ENCODE measurements at regions not wholly inside any gene's neighbourhood (a gene's known extent, or its start where the extent isn't known, plus 50 kb on each side); places are given as distances from the start of the nearest gene placed in this dataset.

GRCh38 chr1:208511242-208511860 is 267.2 kb upstream of the PLXNA2 start:
- 73 to 78% methylated on average over 6 of the region's 6 CpGs for WGBS, 2 donors
- TF ChIP-seq, protein P1, sequence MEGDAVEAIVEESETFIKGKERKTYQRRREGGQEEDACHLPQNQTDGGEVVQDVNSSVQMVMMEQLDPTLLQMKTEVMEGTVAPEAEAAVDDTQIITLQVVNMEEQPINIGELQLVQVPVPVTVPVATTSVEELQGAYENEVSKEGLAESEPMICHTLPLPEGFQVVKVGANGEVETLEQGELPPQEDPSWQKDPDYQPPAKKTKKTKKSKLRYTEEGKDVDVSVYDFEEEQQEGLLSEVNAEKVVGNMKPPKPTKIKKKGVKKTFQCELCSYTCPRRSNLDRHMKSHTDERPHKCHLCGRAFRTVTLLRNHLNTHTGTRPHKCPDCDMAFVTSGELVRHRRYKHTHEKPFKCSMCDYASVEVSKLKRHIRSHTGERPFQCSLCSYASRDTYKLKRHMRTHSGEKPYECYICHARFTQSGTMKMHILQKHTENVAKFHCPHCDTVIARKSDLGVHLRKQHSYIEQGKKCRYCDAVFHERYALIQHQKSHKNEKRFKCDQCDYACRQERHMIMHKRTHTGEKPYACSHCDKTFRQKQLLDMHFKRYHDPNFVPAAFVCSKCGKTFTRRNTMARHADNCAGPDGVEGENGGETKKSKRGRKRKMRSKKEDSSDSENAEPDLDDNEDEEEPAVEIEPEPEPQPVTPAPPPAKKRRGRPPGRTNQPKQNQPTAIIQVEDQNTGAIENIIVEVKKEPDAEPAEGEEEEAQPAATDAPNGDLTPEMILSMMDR (IDR thresholded peaks at IDR 0.05): no peak
- no peak for TF ChIP-seq POLR2AphosphoS5 (IDR thresholded peaks at IDR 0.05)
- TF ChIP-seq POLR2A (IDR thresholded peaks at IDR 0.05): no peak
- TF ChIP-seq EP300 (IDR thresholded peaks at IDR 0.05): no peak

GRCh38 chr1:208513799-208514198 is 269.6 kb upstream of the PLXNA2 start:
- intact Hi-C loops (cut with DNase I): no loop called here
- H3K4me1 ChIP-seq: no peaks in the 10 kb centered on the region
- H3K27ac ChIP-seq: no peak overlapping the region
- H3K4me3 ChIP-seq: no peak overlapping the region
- DNase-seq: no peak
- no peaks in the 10 kb centered on the region for H3K36me3 ChIP-seq
- 73 to 79% methylated on average over 2 of the region's 2 CpGs for WGBS, 2 donors
- TF ChIP-seq POLR2AphosphoS5 (IDR thresholded peaks at IDR 0.05): no peak
- TF ChIP-seq POLR2A (IDR thresholded peaks at IDR 0.05): no peak
- TF ChIP-seq EP300 (IDR thresholded peaks at IDR 0.05): no peak
- TF ChIP-seq, protein P1 (IDR thresholded peaks at IDR 0.05): no peak
- no peaks in the 10 kb centered on the region for H3K9me3 ChIP-seq
- H3K27me3 ChIP-seq: no peaks in the 10 kb centered on the region

More at GRCh38 chr1:208511242-208511860, 267.2 kb upstream of the PLXNA2 start:
- Histone ChIP-seq H3K9me3 (no peaks in the 10 kb centered on the region), H3K27me3 (no peaks in the 10 kb centered on the region), H3K4me3 (no peak overlapping the region), H3K36me3 (no peaks in the 10 kb centered on the region), H3K4me1 (no peaks in the 10 kb centered on the region), H3K27ac (no peak overlapping the region)
- intact Hi-C loops (cut with DNase I): no loop called here
- no peak for DNase-seq

DNA sequence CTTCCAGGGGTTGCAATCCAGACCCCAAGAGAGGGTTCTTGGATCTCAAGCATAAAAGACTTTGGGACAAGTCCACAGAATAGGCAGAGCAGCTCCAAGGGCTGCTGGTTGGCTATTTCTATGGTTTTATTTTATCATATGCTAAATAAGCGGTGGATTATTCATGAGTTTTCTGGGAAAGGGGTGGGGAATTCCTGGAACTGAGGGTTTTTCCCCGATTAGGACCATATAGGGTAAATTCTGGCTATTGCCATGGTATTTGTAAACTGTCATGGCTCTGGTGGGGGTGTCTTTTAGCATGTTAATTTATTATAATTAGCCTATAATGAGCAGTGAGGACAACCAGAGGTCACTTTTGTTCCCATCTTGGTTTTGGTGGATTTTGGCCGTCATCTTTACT is 270.9 kb upstream of the PLXNA2 start:
- Histone ChIP-seq H3K4me3 (no peak overlapping the region), H3K27me3 (no peaks in the 10 kb centered on the region), H3K27ac (no peak overlapping the region), H3K9me3 (no peaks in the 10 kb centered on the region), H3K4me1 (no peaks in the 10 kb centered on the region), H3K36me3 (no peaks in the 10 kb centered on the region)
- DNase-seq: no peak
- 89 to 91% methylated on average over 3 of the region's 3 CpGs for WGBS, 2 donors
- no peak for TF ChIP-seq EP300 (IDR thresholded peaks at IDR 0.05)
- intact Hi-C loops (cut with DNase I): no loop called here

DNA sequence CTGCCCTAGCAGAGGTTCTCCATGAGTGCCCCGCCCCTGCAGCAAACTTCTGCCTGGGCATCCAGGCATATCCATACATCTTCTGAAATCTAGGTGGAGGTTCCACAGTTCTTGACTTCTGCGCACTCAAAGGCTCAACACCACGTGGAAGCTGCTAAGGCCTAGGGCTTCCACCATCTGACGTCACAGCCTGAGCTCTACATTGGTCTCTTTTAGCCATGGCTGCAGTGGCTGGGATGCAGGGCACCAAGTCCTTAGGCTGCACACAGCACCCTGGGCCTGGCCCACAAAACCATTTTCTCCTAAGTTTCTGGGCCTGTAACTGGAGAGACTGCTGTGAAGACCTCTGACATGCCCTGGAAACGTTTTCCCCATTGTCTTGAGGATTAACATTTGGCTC is 272.6 kb upstream of the PLXNA2 start:
- H3K27ac ChIP-seq: no peak overlapping the region
- no peak for DNase-seq
- no peaks in the 10 kb centered on the region for H3K27me3 ChIP-seq
- intact Hi-C loops (cut with DNase I): no loop called here
- no peaks in the 10 kb centered on the region for H3K36me3 ChIP-seq
- H3K4me1 ChIP-seq: no peaks in the 10 kb centered on the region
- no peak overlapping the region for H3K4me3 ChIP-seq
- no peaks in the 10 kb centered on the region for H3K9me3 ChIP-seq
- TF ChIP-seq, protein P1 (IDR thresholded peaks at IDR 0.05): no peak
- TF ChIP-seq EP300 (IDR thresholded peaks at IDR 0.05) (no peak), POLR2A (IDR thresholded peaks at IDR 0.05) (no peak), POLR2AphosphoS5 (IDR thresholded peaks at IDR 0.05) (no peak)
- WGBS, 2 donors: 81 to 85% methylated on average over 5 of the region's 5 CpGs

DNA sequence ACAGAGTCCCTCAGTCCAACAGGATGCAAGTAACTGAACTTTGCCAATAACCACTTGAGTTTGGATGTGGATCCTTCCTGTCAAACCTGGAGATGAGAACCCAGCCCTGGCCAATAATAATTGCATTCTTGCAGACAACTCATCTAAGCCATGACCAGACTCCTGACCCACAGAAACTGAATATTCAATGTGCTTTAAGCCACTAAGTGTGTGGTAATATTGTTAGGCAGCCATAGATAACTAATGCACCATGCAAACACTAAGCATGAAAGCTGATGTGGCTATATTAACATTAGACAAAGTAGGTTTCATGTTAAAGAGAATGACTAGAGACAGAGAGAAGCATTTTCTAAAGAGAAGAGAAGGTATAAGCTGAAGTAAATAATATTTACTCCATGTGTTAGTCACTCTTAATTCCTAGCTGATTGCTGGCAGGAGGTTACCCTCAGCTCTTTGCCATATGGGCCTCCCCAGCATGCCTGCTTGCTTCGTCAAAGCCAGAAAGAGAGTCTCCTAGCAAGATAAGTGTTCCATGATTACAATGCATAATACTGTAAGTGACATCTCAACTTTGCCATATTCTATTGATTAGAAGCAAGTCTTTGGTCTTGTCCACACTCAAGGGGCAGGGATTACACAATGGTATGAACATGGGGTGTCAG is 276.4 kb upstream of the PLXNA2 start:
- Histone ChIP-seq H3K36me3 (no peaks in the 10 kb centered on the region), H3K4me1 (no peaks in the 10 kb centered on the region), H3K27me3 (no peaks in the 10 kb centered on the region), H3K9me3 (no peaks in the 10 kb centered on the region), H3K27ac (no peak overlapping the region), H3K4me3 (no peak overlapping the region)
- no peak for DNase-seq
- intact Hi-C loops (cut with DNase I): no loop called here
- 82 to 86% methylated on average over 1 of the region's 1 CpG for WGBS, 2 donors
- no peak for TF ChIP-seq EP300 (IDR thresholded peaks at IDR 0.05)
- TF ChIP-seq POLR2AphosphoS5 (IDR thresholded peaks at IDR 0.05): no peak
- TF ChIP-seq, protein P1 (IDR thresholded peaks at IDR 0.05): no peak
- no peak for TF ChIP-seq POLR2A (IDR thresholded peaks at IDR 0.05)

Measured in sigmoid colon (tissue), 6 donors.